D721Med (cell line): ENCODE measurements at regions not wholly inside any gene's neighbourhood (a gene's known extent, or its start where the extent isn't known, plus 50 kb on each side); places are given as distances from the start of the nearest gene placed in this dataset.

Experiments used
- DNase-seq: peaks from one replicate; pipeline ENCODE4 v3.0.0; 2011; ENCODE audit warnings: low spot score; ENCODE audit not compliant: insufficient read length
- FAIRE-seq: peaks from 2 replicates; lab custom pipeline; 2011; peaks lifted over from hg19 to GRCh38; lab: Jason Lieb, UNC
- CTCF ChIP-seq: IDR thresholded peaks from 2 replicates; pipeline ENCODE4 v1.5.1; 2012; ENCODE audit warnings: mild to moderate bottlenecking, control low read depth; ENCODE audit not compliant: insufficient read depth; ENCODE audit errors: missing control alignments

GRCh38 chr4:134260126-134260525, 58.5 kb upstream of the PABPC4L start:
- DNase-seq = no peak
- FAIRE-seq = no peak

More at GRCh38 chr4:134260126-134260525, 58.5 kb upstream of the PABPC4L start:
- TF ChIP-seq CTCF = no peak
